22Rv1 (cell line): ENCODE measurements at regions not wholly inside any gene's neighbourhood (a gene's known extent, or its start where the extent isn't known, plus 50 kb on each side); places are given as distances from the start of the nearest gene placed in this dataset.

Experiments used
- H3K27ac ChIP-seq: fragments of 450-650 bp; 2 replicates; pipeline ENCODE4 v1.5.1; 2017
- CTCF ChIP-seq: fragments of 450-650 bp; IDR thresholded peaks from 2 replicates; pipeline ENCODE4 v1.5.1; 2017; ENCODE audit warnings: mild to moderate bottlenecking
- ZFX ChIP-seq: fragments of 450-650 bp; IDR thresholded peaks from 2 replicates; pipeline ENCODE4 v1.6.1; 2017; ENCODE audit warnings: antibody characterized with exemption, borderline replicate concordance

DNA sequence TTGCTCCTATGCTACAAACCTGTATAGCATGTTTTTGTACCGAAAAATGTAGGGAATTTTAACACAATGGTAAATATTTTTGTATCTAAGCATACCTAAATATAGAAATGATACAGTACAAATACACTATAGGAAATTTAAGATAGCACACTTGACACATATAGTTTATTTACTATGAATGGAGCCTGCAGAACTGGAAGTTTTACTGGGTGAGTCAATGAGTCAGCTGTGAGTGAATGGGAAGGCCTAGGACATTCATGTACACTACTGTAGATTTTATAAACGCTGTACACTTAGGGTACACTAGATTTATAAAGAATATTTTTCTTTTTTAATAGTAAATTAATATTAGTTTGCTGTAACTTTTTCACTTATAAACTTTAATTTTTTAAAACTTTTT lies 707.7 kb upstream of the EPHA6 start:
- no peak overlapping the region for H3K27ac ChIP-seq
- TF ChIP-seq CTCF (no peak), ZFX (no peak)
